HG02571 (cell line): ENCODE measurements at regions not wholly inside any gene's neighbourhood (a gene's known extent, or its start where the extent isn't known, plus 50 kb on each side); places are given as distances from the start of the nearest gene placed in this dataset.
"Not testable (repeated sequence)": the region's sequence is repeated elsewhere in the genome, so short reads cannot be mapped to it uniquely, and the experiment has no call there.

Source experiments
- ATAC-seq: cut with Tn5 transposase; IDR thresholded peaks from one replicate; pipeline ENCODE4 v1.9.1; 2021; ENCODE audit warnings: mild to moderate bottlenecking, moderate library complexity; ENCODE audit not compliant: unreplicated experiment

GRCh38 chr10:57362811-57363210 lies 904.9 kb downstream of the IPMK start:
- ATAC-seq: no peak

- ATAC-seq: no peak
These were observed 914.2 kb downstream of the IPMK start for GRCh38 chr10:57353403-57354003.

DNA sequence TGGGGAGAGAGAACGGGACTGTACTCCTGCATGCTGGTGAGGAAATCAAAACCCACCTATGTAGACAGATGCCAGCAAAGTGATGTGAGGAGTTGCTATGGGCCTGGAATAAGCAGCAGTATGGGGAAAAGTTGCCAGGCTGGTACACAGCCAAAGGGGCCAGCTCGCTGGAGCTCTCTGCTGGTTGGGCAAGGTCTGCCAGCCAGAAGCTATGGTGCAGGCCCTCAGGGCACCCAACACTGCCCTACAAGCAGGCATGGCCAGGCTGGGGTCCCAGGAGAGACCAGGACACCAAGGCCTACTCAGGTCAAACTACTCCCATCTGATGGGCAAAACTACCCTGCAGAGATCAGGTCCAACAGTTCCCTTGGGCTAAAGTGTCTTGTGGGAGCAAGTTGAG lies 916.6 kb downstream of the IPMK start:
- no peak for ATAC-seq

GRCh38 chr10:57341294-57341693 lies 926.4 kb downstream of the IPMK start:
- ATAC-seq: no peak

- ATAC-seq: no peak
These were observed 928.7 kb downstream of the IPMK start for GRCh38 chr10:57338823-57339558.

DNA sequence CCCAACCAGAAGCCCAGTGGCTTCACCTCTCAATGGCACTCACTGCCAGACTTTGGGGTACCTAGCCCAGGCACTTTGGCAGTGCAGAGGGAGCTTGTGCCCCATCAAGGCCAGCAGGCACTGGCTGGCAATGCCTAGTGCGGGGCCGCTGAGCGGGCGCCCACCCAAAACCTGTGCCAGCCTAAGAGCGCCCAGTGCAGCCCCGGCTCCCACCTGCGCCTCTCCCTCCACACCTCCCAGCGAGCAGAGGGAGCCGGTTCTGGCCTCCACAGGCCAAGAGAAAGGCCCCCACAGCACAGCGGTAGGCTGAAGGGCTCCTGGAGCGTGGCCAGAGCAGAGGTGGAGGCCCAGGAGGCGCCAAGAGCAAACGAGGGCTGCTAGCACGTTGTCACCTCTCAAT lies 930.8 kb downstream of the IPMK start:
- no peak for ATAC-seq

DNA sequence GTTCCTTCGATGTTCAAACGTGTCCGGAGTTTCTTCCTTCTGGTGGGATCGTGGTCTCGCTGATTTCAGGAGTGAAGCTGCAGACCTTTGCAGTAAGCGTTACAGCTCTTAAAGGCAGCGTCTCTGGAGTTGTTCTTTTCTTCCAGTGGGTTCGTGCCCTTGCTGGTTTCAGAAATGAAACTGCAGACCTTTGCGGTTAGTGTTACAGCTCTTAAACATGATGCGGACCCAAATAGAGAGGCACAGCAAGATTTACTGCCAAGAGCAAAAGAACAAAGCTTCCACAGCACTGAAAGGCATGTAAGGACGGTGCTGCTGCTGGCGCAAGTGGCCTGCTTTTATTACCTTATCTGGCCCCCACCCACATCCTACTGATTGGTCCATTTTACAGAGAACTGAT lies 931.4 kb downstream of the IPMK start:
- no peak for ATAC-seq

- no peak for ATAC-seq
These were observed 933.2 kb downstream of the IPMK start for GRCh38 chr10:57334523-57334922.

DNA sequence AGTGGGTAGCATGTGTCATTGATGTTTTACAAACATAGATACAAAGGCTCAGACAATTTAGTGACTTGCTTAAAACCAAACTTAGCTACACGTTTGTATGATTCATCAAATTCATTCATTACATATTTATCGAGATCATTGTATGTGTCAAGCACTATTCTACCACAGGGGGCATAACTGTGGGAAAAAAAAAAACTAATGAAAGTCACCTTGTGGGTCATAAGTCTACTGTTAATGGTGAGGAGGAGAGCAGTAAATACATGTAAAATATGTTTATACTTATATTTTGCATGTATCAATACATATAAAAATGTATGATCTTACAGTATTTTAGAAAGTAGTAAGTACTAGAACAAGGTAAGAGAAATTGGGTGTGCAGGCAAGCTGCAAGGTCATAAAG lies 933.8 kb downstream of the IPMK start:
- no peak for ATAC-seq

- not testable (repeated sequence) for ATAC-seq
These were observed 946.3 kb downstream of the IPMK start for GRCh38 chr10:57321400-57321854.

- ATAC-seq: no peak
These were observed 947.3 kb downstream of the IPMK start for GRCh38 chr10:57320416-57320815.

- ATAC-seq: no peak
These were observed 953.0 kb upstream of the ZWINT start for GRCh38 chr10:57314046-57314445.

DNA sequence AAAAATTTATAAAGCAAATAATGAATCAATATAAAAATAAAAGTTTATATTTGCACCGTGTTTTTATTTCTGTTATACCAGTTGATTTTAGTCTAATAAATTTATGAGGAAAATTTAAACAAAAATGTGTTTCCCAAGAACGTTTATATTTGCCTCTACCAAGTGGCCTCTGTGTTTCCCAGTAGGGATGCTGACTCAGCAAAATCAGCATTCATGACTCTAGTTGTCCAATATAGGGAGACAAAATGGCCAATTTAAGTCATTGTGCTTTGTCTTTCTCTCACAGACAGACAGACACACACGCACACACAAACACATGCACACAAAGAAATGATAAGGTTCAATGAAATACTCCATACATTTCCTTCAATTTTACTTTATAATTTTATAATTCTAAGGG lies 942.5 kb upstream of the ZWINT start:
- no peak for ATAC-seq

- no peak for ATAC-seq
These were observed 939.7 kb upstream of the ZWINT start for GRCh38 chr10:57300718-57301117.

DNA sequence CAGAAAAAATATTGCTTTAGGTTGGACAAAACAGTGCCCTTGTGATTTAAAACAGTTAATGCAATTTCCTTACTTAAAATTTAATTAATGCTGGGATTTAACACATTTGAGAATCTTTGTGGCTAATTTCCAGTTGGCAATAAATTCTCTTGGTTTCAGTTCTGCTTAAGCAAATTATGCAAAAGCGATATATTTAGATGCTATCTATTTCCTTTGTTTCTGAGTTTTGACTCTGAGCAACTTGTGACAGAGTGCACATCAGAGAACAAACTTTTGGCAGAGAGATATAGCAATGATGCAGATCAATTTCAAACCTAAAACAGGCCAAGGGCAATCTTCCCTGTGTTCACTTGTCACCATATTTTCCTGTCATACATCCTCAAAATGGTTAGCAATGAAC lies 933.6 kb upstream of the ZWINT start:
- no peak for ATAC-seq

DNA sequence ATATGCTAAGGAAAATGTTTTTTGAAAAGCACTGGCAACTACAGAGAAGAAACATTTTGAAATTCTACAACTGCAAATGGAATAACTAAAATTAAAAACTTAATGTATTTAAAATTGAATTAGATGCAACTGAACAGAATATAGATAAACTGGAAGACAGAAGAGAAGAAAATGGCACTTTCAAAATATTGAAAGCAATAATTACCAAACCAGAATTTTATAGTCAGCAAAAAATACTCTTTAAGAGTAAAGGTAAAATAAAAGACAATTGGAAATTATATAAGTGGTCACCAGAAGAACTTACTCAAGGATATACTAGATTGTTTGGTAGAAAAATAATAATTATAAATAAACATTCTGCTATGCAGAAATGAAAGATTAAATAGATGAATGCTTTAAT lies 927.7 kb upstream of the ZWINT start:
- ATAC-seq: no peak

- no peak for ATAC-seq
These were observed 901.8 kb upstream of the ZWINT start for GRCh38 chr10:57262892-57263291.

- no peak for ATAC-seq
These were observed 899.1 kb upstream of the ZWINT start for GRCh38 chr10:57260175-57260574.

GRCh38 chr10:57249615-57250281 lies 888.7 kb upstream of the ZWINT start:
- no peak for ATAC-seq

GRCh38 chr10:57247271-57247670 lies 886.2 kb upstream of the ZWINT start:
- ATAC-seq: no peak

DNA sequence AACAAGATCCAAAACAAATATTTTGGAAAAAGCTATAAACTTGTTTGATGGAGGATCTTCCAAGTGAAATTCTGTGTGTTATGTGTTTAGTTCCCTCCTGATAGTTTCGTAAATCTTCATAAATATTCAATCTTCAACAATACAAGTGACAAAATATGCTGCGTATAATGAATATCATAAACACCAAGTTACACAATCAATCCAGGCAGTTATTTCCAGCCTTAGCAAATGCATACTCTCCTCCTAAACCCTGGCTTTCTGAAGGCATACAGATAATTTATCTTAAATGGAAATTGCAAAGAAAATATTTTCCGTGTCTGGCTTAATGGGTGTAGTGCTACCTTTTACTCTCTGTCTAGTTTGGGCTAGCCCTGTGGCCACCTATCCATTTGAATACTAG lies 864.9 kb upstream of the ZWINT start:
- no peak for ATAC-seq

DNA sequence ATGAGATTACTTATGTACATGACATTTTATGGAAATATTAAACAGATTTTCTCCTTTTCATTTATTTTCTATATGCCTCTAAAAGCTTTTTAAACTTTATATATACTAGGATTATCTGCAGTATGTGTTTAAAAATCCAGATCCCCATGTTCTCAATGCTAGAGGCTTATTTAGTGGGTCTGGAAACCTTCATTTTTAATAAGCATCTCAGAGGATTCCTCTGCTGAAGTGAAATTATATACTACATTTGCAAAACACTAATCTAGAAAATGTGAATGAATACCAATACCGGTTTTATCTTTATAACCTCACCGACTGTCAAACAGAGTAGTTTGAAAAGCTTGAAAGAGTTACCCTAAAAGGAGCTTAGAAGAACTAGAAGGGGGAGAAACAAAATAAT lies 863.8 kb upstream of the ZWINT start:
- ATAC-seq: no peak
